ENCODE measurements at regions not wholly inside any gene's neighbourhood (a gene's known extent, or its start where the extent isn't known, plus 50 kb on each side); places are given as distances from the start of the nearest gene placed in this dataset.

DNA sequence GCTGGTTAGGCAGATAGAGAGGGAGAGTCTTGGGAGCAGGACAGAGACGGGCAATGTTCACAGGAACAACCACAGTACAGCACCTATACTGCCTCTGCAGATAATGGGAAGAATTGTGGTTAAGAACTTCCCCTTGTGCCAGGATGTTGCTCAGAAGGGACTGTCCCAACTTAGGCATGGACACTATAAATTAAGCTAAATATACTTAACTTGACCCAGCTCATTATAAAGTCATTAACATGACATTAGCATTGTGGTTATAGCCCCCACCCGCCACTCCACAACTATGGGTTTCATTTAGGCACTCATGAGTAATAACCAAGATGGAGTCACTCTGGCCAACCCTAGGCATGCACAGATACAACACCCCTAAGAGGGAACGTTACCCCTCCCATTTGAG lies 310.9 kb upstream of the NRG3 start:
- TF ChIP-seq POLR2A (IDR thresholded peaks at IDR 0.05) (no peak), CTCF (IDR thresholded peaks at IDR 0.05 in 4 of 5, conservative IDR thresholded peaks at IDR 0.05 in 1 of 5) (no peak)
